GM23338 (cell line): ENCODE measurements at regions not wholly inside any gene's neighbourhood (a gene's known extent, or its start where the extent isn't known, plus 50 kb on each side); places are given as distances from the start of the nearest gene placed in this dataset.

Source experiments
- ATAC-seq: fragments of 200-7000 bp; cut with Tn5 transposase; 3 replicates; pipeline ENCODE4 v1.9.1; 2020
- DNase-seq: peaks from one replicate; pipeline ENCODE4 v3.0.0-alpha.2; 2015; ENCODE audit warnings: low spot score
- H2AFZ ChIP-seq: fragments of 200-600 bp; sonication (generic); 2 replicates; pipeline ENCODE4 v1.8.0; 2016; ENCODE audit warnings: antibody characterized with exemption, mild to moderate bottlenecking, moderate library complexity
- H3F3A ChIP-seq: fragments of 200-600 bp; sonication (generic); replicated peaks from 2 replicates; pipeline ENCODE4 v1.8.0; 2017; ENCODE audit warnings: antibody characterized with exemption, mixed run types, low read depth
- H3K27ac ChIP-seq: fragments of 200-600 bp; sonication (generic); 2 replicates; pipeline ENCODE4 v1.6.1; 2016; ENCODE audit warnings: low read depth
- H3K27me3 ChIP-seq: fragments of 200-600 bp; sonication (generic); 2 replicates; pipeline ENCODE4 v1.8.0; 2016; ENCODE audit warnings: mild to moderate bottlenecking, mixed run types, moderate library complexity; ENCODE audit not compliant: insufficient read depth
- H3K36me3 ChIP-seq: fragments of 200-600 bp; sonication (generic); 2 replicates; pipeline ENCODE4 v1.8.0; 2016; ENCODE audit warnings: mild to moderate bottlenecking; ENCODE audit not compliant: insufficient read depth
- H3K4me1 ChIP-seq: fragments of 200-600 bp; sonication (generic); 2 replicates; pipeline ENCODE4 v1.8.0; 2016; ENCODE audit warnings: mild to moderate bottlenecking, moderate library complexity; ENCODE audit not compliant: insufficient read depth
- H3K4me2 ChIP-seq: fragments of 200-600 bp; sonication (generic); 2 replicates; pipeline ENCODE4 v1.7.1; 2017; ENCODE audit warnings: mixed run types
- H3K4me3 ChIP-seq: fragments of 200-600 bp; sonication (generic); 2 replicates; pipeline ENCODE4 v1.6.1; 2016; ENCODE audit warnings: mixed run types
- H3K79me2 ChIP-seq: fragments of 200-600 bp; sonication (generic); replicated peaks from 2 replicates; pipeline ENCODE4 v1.8.0; 2017; ENCODE audit warnings: mild to moderate bottlenecking; ENCODE audit not compliant: insufficient read depth
- H3K9me2 ChIP-seq: fragments of 200-600 bp; sonication (generic); 2 replicates; pipeline ENCODE4 v1.8.0; 2017; ENCODE audit not compliant: insufficient read depth
- H4K20me1 ChIP-seq: fragments of 200-600 bp; sonication (generic); replicated peaks from 2 replicates; pipeline ENCODE4 v1.8.0; 2017; ENCODE audit warnings: mild to moderate bottlenecking; ENCODE audit not compliant: insufficient read depth
- H3K27ac Mint-ChIP-seq: 2 replicates; pipeline ENCODE4 v1.8.0; 2020; ENCODE audit warnings: inconsistent platforms, mild to moderate bottlenecking, moderate library complexity, mixed read lengths
- H3K27me3 Mint-ChIP-seq: 3 replicates; pipeline ENCODE4 v1.8.0; 2022; ENCODE audit warnings: low read depth, mild to moderate bottlenecking, moderate library complexity, mixed read lengths, inconsistent platforms; ENCODE audit not compliant: insufficient read depth, poor library complexity
- H3K36me3 Mint-ChIP-seq: 3 replicates; pipeline ENCODE4 v1.8.0; 2021; ENCODE audit warnings: low read depth, mild to moderate bottlenecking, inconsistent platforms, moderate library complexity, mixed read lengths
- H3K4me1 Mint-ChIP-seq: 3 replicates; pipeline ENCODE4 v1.8.0; 2020; ENCODE audit warnings: mild to moderate bottlenecking, inconsistent platforms, mixed read lengths
- H3K4me3 Mint-ChIP-seq: 3 replicates; pipeline ENCODE4 v1.8.0; 2021; ENCODE audit warnings: moderate library complexity, mild to moderate bottlenecking, inconsistent platforms, mixed read lengths
- H3K9me3 Mint-ChIP-seq: 3 replicates; pipeline ENCODE4 v1.8.0; 2020; ENCODE audit warnings: moderate library complexity, mild to moderate bottlenecking, inconsistent platforms, mixed read lengths
- EZH2 ChIP-seq: fragments of 200-600 bp; sonication (generic); IDR thresholded peaks from one replicate; pipeline ENCODE4 v1.8.0; 2017; ENCODE audit warnings: antibody characterized with exemption, mild to moderate bottlenecking, low read depth; ENCODE audit not compliant: unreplicated experiment
- EZH2phosphoT487 ChIP-seq: fragments of 200-600 bp; sonication (generic); IDR thresholded peaks from one replicate; pipeline ENCODE4 v1.8.1; 2018; ENCODE audit warnings: antibody characterized with exemption; ENCODE audit not compliant: unreplicated experiment
- JUNB ChIP-seq: IDR thresholded peaks from one replicate; pipeline ENCODE4 v1.6.1; 2016; ENCODE audit warnings: antibody characterized with exemption; ENCODE audit not compliant: unreplicated experiment
- NANOG ChIP-seq: IDR thresholded peaks from 2 replicates; pipeline ENCODE4 v1.6.1; 2016; ENCODE audit warnings: antibody characterized with exemption, borderline replicate concordance
- POLR2AphosphoS5 ChIP-seq: IDR thresholded peaks from 2 replicates; pipeline ENCODE4 v1.6.1; 2016; ENCODE audit warnings: antibody characterized with exemption, low read depth
- STAT1 ChIP-seq: IDR thresholded peaks from one replicate; pipeline ENCODE4 v1.6.1; 2016; ENCODE audit warnings: antibody characterized with exemption; ENCODE audit not compliant: unreplicated experiment
- ZNF114 ChIP-seq: fragments of 250-450 bp; sonication (Bioruptor Pico); IDR thresholded peaks from 2 replicates; pipeline ENCODE4 v1.5.0; 2020; ENCODE audit warnings: mild to moderate bottlenecking, moderate library complexity
- ZNF331 ChIP-seq: fragments of 250-450 bp; sonication (Bioruptor Pico); IDR thresholded peaks from 2 replicates; pipeline ENCODE4 v1.5.0; 2020; ENCODE audit warnings: low read depth, mild to moderate bottlenecking, moderate library complexity
- TF ChIP-seq, protein P1 (sequence below): IDR thresholded peaks from one replicate; pipeline ENCODE4 v1.6.1; 2018; ENCODE audit warnings: antibody characterized with exemption; ENCODE audit not compliant: unreplicated experiment
- TF ChIP-seq, protein P2 (sequence below), 2 experiments: fragments of 200-600 bp in 1 of 2; sonication (generic) in 1 of 2; conservative IDR thresholded peaks; 2 replicates each; pipeline versions ENCODE4 v1.5.1 to v1.6.1; 2016 to 2017; ENCODE audit warnings: antibody characterized with exemption in 2 of 2, low read depth in 2 of 2, mild to moderate bottlenecking in 2 of 2, moderate library complexity in 1 of 2
- TF ChIP-seq, protein P3 (sequence below): IDR thresholded peaks from 2 replicates; pipeline ENCODE4 v1.6.1; 2016; ENCODE audit warnings: antibody characterized with exemption

DNA sequence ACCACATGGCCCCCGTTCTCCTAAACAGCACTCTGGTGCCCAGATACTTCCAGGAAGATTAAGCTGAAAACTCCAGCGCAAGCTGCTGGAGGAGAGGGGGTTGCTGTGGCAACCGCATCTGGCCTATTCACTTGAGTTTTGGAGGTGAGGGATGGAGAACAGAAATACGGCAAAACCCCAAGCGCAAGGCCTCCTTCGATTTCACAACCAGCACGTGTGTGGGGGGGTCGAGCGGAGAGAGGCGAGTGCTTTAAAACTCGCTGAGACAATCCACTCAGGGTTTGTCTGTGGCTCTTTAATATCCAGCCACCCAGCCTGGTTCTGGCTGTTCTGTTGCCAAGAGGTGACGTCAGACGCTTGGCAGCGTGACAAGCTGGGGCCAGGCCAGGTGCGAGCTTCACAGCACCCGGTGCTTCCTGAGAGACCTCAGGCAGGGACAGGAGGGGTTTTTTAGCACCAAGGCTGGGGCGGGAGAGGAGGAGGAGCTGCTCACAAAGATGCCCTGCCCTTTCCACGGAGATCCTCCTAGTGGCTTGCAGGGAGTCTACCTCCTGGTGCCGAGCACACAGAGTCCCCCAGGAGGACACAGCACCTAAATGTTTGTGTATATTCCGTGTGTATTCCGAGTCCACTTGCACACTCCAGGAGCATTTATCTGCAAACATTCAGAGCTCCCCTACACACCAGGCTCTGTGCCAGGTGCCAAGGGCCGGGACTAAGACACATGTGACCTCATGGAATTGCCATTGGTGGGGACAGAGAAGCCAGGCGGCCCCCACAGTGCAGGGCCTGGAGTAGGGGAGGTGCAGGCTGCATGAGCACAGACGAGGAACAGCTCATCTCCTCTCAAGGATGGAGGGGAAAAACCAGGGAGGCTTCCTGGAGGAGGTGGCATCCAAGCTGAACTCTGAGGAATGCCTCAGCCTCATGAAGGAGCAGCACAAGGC, 194.6 kb downstream of the OLFM1 start (continued):
- TF ChIP-seq, protein P1, sequence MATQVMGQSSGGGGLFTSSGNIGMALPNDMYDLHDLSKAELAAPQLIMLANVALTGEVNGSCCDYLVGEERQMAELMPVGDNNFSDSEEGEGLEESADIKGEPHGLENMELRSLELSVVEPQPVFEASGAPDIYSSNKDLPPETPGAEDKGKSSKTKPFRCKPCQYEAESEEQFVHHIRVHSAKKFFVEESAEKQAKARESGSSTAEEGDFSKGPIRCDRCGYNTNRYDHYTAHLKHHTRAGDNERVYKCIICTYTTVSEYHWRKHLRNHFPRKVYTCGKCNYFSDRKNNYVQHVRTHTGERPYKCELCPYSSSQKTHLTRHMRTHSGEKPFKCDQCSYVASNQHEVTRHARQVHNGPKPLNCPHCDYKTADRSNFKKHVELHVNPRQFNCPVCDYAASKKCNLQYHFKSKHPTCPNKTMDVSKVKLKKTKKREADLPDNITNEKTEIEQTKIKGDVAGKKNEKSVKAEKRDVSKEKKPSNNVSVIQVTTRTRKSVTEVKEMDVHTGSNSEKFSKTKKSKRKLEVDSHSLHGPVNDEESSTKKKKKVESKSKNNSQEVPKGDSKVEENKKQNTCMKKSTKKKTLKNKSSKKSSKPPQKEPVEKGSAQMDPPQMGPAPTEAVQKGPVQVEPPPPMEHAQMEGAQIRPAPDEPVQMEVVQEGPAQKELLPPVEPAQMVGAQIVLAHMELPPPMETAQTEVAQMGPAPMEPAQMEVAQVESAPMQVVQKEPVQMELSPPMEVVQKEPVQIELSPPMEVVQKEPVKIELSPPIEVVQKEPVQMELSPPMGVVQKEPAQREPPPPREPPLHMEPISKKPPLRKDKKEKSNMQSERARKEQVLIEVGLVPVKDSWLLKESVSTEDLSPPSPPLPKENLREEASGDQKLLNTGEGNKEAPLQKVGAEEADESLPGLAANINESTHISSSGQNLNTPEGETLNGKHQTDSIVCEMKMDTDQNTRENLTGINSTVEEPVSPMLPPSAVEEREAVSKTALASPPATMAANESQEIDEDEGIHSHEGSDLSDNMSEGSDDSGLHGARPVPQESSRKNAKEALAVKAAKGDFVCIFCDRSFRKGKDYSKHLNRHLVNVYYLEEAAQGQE = no peak
- TF ChIP-seq JUNB (no peak), ZNF114 (CRISPR knock-in tag) (no peak), EZH2phosphoT487 (no peak), STAT1 (no peak)

GRCh38 chr9:135282808-135283207, 195.3 kb downstream of the OLFM1 start:
- Histone ChIP-seq H4K20me1 (no peaks in the 10 kb centered on the region), H3K36me3 (no peaks in the 10 kb centered on the region), H3K4me2 (no peak overlapping the region), H3K27ac (no peak overlapping the region), H3K4me3 (no peak overlapping the region), H3F3A (peaks cover 10% of the 10 kb centered on the region), H3K27me3 (no peaks in the 10 kb centered on the region), H2AFZ (no peak overlapping the region), H3K79me2 (no peaks in the 10 kb centered on the region), H3K9me2 (no peaks in the 10 kb centered on the region), H3K4me1 (no peaks in the 10 kb centered on the region)
- Mint-ChIP-seq H3K9me3 (peaks cover 9% of the 10 kb centered on the region), H3K36me3 (peaks cover 3% of the 10 kb centered on the region; the same call in 2 of the 3 replicates), H3K27ac (no peak overlapping the region), H3K4me3 (no peak overlapping the region), H3K27me3 (peaks cover 12% of the 10 kb centered on the region), H3K4me1 (peaks cover 7% of the 10 kb centered on the region)
- ATAC-seq (no peak), DNase-seq (no peak)
- TF ChIP-seq EZH2phosphoT487 (no peak), ZNF331 (CRISPR knock-in tag) (no peak), JUNB (no peak), POLR2AphosphoS5 (no peak), STAT1 (no peak), NANOG (no peak), EZH2 (no peak)
- TF ChIP-seq, protein P2, sequence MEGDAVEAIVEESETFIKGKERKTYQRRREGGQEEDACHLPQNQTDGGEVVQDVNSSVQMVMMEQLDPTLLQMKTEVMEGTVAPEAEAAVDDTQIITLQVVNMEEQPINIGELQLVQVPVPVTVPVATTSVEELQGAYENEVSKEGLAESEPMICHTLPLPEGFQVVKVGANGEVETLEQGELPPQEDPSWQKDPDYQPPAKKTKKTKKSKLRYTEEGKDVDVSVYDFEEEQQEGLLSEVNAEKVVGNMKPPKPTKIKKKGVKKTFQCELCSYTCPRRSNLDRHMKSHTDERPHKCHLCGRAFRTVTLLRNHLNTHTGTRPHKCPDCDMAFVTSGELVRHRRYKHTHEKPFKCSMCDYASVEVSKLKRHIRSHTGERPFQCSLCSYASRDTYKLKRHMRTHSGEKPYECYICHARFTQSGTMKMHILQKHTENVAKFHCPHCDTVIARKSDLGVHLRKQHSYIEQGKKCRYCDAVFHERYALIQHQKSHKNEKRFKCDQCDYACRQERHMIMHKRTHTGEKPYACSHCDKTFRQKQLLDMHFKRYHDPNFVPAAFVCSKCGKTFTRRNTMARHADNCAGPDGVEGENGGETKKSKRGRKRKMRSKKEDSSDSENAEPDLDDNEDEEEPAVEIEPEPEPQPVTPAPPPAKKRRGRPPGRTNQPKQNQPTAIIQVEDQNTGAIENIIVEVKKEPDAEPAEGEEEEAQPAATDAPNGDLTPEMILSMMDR (conservative IDR thresholded peaks at IDR 0.05; ENCODE audit: low read depth in 2 of 2) = no peak
- TF ChIP-seq, protein P1 = no peak
- TF ChIP-seq, protein P3, sequence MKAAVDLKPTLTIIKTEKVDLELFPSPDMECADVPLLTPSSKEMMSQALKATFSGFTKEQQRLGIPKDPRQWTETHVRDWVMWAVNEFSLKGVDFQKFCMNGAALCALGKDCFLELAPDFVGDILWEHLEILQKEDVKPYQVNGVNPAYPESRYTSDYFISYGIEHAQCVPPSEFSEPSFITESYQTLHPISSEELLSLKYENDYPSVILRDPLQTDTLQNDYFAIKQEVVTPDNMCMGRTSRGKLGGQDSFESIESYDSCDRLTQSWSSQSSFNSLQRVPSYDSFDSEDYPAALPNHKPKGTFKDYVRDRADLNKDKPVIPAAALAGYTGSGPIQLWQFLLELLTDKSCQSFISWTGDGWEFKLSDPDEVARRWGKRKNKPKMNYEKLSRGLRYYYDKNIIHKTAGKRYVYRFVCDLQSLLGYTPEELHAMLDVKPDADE = no peak
